Fibroblast of pulmonary artery (primary cell): ENCODE measurements at regions not wholly inside any gene's neighbourhood (a gene's known extent, or its start where the extent isn't known, plus 50 kb on each side); places are given as distances from the start of the nearest gene placed in this dataset.

Experiments used
- DNase-seq: peaks from one replicate; pipeline ENCODE4 v3.0.0-alpha.2; 2010; ENCODE audit warnings: low read depth
- H3K4me3 ChIP-seq: replicated peaks from 2 replicates; pipeline ENCODE4 v1.5.1; 2011; ENCODE audit warnings: low read depth, mild to moderate bottlenecking, control low read depth, low read length, moderate library complexity
- CTCF ChIP-seq: IDR thresholded peaks from 2 replicates; pipeline ENCODE4 v1.5.1; 2011; ENCODE audit warnings: mild to moderate bottlenecking, control low read depth, low read length, inconsistent platforms; ENCODE audit errors: missing control alignments

GRCh38 chr4:100891808-100892207 is 374.0 kb upstream of the EMCN start:
- no peak for DNase-seq
- no peak overlapping the region for H3K4me3 ChIP-seq
- TF ChIP-seq CTCF, result no peak

DNA sequence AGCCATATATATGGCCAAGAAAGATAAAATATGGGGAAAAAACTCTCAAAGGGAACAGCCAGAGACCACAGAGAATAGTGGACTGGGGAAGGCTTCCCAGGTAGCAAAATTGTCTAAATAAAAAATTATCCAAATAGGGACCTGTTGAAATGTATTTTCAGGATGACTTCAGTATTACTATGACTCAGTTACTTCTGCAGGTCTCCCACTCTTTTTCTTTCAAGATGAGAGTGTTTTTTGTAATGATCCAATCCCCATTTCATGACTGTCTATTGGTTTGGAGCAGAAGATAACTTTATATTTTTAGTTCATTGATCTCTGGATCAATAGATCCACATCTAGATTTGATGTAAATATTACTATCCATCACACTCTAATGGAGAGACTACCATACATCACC is 372.1 kb upstream of the EMCN start:
- DNase-seq, result no peak
- no peak for TF ChIP-seq CTCF
- no peak overlapping the region for H3K4me3 ChIP-seq

GRCh38 chr4:100889401-100889800 is 371.6 kb upstream of the EMCN start:
- DNase-seq, result no peak
- TF ChIP-seq CTCF, result no peak
- no peak overlapping the region for H3K4me3 ChIP-seq

DNA sequence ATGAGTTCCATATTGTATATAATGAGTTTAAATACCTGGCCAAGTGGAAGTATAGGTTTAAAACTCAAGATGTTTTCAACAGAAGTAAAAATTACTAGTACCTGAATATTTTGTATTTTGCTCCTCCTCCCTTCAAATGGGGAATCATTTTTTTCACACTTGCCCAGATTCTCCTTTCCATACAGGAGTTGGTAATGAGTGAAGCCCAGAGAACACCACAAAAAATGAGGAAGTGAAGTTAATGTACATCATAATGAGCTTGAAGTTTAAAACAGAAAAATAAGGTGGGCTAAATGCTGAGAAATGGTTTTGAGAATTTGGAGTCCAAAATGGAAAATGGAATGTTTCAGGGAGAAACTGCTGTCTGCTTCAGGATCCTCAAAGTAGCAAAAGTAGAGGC is 364.8 kb upstream of the EMCN start:
- H3K4me3 ChIP-seq, result no peak overlapping the region
- DNase-seq, result no peak
- no peak for TF ChIP-seq CTCF

DNA sequence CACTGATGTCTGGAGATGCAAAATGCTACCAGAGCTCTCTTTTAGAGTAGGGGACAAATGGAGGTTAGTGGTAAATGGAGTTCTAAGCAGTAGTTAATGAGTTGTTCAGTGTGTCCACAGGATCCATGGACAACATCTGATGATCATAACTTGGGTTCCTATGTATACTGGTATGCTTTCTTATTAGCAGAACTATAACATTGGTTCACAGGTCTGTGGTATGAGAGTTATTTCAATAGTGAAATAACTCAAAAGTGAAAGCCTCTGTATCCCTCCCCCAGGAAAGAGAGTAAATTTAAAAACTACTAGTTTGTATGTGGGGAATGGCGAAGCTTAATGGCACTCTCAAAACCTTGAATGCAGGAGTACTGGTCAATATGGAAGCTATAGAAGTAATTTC is 363.5 kb upstream of the EMCN start:
- no peak for DNase-seq
- no peak overlapping the region for H3K4me3 ChIP-seq
- no peak for TF ChIP-seq CTCF

DNA sequence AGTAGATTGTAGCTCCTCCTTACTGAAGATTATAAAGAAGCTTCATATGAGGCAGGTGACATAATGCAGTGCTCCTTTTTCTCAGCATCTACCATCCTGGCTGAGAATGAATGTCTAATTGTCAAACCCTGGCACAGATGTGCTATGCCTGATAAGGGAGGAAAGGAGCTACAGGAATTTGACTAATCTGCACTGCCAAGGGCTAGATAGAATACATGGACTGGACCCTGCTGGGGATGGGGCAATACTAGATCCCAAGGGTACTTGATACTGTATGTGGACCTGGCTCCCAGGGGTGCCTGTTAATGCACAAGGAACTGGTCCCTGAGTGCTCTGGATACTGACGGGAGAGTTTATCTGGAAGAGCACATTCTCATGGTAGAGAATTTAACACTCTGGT is 362.2 kb upstream of the EMCN start:
- no peak for DNase-seq
- H3K4me3 ChIP-seq, result no peak overlapping the region
- no peak for TF ChIP-seq CTCF

GRCh38 chr4:100879471-100879870 is 361.6 kb upstream of the EMCN start:
- DNase-seq, result no peak
- no peak for TF ChIP-seq CTCF
- H3K4me3 ChIP-seq, result no peak overlapping the region
